Stomach (tissue), 4 donors: ENCODE measurements at regions not wholly inside any gene's neighbourhood (a gene's known extent, or its start where the extent isn't known, plus 50 kb on each side); places are given as distances from the start of the nearest gene placed in this dataset.

ENCODE experiments used
- POLR2AphosphoS5 ChIP-seq, 3 donors: sonication (generic); formaldehyde crosslinking; IDR thresholded peaks; one replicate each; pipeline ENCODE4 v1.6.1; 2016; ENCODE audit warnings: antibody characterized with exemption in 3 of 3
- TF ChIP-seq, protein P1 (sequence below), 7 experiments: fragments of 450-650 bp in 4 of 7; fragments of 200-600 bp in 3 of 7; sonication (generic) in 3 of 7; IDR thresholded peaks; one replicate each; pipeline ENCODE4 v1.5.1; 2016 to 2019; ENCODE audit warnings: antibody characterized with exemption in 7 of 7, control low read depth in 2 of 7, mild to moderate bottlenecking in 1 of 7

- TF ChIP-seq, protein P1, sequence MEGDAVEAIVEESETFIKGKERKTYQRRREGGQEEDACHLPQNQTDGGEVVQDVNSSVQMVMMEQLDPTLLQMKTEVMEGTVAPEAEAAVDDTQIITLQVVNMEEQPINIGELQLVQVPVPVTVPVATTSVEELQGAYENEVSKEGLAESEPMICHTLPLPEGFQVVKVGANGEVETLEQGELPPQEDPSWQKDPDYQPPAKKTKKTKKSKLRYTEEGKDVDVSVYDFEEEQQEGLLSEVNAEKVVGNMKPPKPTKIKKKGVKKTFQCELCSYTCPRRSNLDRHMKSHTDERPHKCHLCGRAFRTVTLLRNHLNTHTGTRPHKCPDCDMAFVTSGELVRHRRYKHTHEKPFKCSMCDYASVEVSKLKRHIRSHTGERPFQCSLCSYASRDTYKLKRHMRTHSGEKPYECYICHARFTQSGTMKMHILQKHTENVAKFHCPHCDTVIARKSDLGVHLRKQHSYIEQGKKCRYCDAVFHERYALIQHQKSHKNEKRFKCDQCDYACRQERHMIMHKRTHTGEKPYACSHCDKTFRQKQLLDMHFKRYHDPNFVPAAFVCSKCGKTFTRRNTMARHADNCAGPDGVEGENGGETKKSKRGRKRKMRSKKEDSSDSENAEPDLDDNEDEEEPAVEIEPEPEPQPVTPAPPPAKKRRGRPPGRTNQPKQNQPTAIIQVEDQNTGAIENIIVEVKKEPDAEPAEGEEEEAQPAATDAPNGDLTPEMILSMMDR (IDR thresholded peaks at IDR 0.05) = no peak
- TF ChIP-seq POLR2AphosphoS5 (IDR thresholded peaks at IDR 0.05) = no peak
Observed at GRCh38 chr3:127371334-127371733, 83.5 kb upstream of the PRR20G start.
